GM12874 (cell line): ENCODE measurements at regions not wholly inside any gene's neighbourhood (a gene's known extent, or its start where the extent isn't known, plus 50 kb on each side); places are given as distances from the start of the nearest gene placed in this dataset.

Experiments used
- TF ChIP-seq, protein P1 (sequence below): IDR thresholded peaks from 2 replicates; pipeline ENCODE4 v1.5.1; 2011; ENCODE audit warnings: low read depth, mild to moderate bottlenecking, control low read depth, low read length, moderate library complexity; ENCODE audit not compliant: insufficient read depth

DNA sequence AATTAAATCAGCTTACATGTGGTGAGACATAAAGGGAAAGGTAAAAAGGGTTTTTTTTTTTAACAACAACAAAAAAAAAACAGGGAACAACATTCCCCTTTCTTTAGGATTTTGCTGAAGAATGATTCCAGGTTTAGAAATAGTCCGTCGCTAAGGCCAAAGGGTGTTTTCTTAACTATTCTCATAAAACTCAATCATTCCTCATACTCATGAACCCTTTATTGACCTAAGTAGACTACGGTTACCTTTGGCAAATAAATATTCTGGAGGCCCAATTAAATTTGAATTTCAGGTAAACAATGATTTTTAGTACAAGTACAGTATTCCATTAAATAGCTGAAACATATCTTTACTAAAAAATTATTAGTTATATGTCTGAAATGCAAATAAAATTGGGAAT, 55.6 kb upstream of the CCNG1 start:
- TF ChIP-seq, protein P1, sequence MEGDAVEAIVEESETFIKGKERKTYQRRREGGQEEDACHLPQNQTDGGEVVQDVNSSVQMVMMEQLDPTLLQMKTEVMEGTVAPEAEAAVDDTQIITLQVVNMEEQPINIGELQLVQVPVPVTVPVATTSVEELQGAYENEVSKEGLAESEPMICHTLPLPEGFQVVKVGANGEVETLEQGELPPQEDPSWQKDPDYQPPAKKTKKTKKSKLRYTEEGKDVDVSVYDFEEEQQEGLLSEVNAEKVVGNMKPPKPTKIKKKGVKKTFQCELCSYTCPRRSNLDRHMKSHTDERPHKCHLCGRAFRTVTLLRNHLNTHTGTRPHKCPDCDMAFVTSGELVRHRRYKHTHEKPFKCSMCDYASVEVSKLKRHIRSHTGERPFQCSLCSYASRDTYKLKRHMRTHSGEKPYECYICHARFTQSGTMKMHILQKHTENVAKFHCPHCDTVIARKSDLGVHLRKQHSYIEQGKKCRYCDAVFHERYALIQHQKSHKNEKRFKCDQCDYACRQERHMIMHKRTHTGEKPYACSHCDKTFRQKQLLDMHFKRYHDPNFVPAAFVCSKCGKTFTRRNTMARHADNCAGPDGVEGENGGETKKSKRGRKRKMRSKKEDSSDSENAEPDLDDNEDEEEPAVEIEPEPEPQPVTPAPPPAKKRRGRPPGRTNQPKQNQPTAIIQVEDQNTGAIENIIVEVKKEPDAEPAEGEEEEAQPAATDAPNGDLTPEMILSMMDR = no peak

DNA sequence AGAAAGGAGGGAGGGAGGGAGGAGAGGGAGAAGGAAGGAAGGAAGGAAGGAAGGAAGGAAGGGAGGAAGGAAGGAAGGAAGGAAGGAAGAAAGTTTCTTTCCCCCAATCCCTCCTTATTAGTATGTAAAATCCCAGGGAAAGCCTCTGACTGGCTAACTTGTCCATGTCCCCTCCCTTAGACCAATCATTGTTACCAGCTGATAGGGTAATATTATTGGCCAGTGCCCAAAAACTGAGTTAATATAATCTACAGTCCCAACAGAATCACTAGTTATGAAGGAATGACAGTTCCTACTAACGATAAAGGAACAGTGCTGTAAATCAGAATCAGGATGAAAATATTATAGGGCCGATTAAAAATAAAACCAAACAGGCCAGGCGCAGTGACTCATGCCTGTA, 53.6 kb upstream of the CCNG1 start:
- TF ChIP-seq, protein P1 = no peak

DNA sequence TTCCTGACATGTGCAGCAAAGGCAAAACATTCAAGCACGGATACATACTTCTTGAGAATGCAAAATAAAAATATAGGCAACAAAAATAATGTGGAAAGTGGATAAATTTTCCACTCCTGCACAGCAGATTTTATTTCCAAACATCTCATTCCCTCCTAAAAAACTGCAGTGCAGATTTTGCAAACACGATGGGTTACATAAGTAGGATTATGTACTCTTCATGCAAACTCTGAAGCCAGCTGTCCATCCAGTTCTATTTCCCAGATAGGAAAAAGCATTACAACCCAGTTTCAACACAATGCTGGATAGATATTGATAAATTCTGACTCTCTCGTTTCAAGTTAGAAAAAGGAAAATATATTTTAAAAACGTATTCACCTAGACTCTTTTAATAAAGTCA, 52.7 kb upstream of the CCNG1 start:
- TF ChIP-seq, protein P1 = no peak

DNA sequence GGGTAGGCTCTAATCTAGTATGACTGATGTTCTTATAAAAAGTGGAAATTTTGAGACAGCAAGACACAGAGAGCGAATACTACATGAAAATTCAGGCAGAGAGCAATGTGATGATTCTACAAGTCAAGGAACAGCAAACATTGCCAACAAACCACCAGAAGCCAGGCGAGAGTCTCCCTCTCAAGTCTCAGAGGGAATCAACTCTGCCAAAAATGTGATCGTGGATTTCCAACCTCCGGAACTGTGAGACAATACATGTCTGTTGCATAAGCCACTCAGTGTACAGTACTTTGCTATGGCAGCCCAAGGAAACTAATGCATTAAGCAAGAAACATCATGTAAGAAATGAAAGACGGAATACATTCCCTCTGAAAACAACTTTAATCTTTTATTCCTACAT, 52.1 kb upstream of the CCNG1 start:
- TF ChIP-seq, protein P1 = no peak

DNA sequence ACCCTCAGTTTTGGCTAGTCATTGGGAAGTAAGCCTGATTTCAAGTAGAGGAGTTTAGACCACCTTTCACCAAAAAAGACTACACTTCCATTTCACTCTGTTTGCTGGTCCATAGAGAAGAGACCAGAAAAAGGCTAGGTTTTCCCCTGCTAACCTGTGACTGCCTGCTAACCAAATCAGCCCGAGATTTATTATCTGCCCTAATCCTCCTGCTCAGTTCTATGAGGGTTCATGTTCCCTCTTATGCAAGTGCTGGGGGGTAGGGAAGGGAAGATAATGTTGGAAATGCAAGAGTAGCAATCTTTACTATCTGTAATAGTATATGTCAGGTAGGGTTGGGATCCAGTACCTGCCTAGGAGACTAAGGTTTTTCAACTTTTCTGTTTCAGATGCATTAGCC, 51.6 kb upstream of the CCNG1 start:
- TF ChIP-seq, protein P1 = no peak

DNA sequence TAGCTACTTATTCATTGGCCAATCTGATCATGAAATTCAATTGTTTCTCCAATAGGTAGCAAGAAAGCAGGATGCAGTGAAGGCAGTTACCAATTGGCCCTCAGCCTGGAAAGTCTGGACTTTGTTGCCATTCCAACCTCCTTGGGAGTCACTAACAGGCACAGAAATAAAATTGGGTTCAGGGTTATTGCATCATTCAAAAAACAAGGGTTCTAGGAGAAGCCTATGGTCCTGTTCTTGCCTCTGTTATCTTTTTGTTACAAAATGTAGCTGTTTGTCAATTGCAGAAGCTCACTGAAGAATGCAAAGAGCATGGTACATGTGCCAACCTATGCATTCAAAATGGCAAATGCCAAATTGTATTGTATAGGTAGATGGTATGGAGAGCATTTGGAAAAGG, 51.0 kb upstream of the CCNG1 start:
- TF ChIP-seq, protein P1 = no peak

DNA sequence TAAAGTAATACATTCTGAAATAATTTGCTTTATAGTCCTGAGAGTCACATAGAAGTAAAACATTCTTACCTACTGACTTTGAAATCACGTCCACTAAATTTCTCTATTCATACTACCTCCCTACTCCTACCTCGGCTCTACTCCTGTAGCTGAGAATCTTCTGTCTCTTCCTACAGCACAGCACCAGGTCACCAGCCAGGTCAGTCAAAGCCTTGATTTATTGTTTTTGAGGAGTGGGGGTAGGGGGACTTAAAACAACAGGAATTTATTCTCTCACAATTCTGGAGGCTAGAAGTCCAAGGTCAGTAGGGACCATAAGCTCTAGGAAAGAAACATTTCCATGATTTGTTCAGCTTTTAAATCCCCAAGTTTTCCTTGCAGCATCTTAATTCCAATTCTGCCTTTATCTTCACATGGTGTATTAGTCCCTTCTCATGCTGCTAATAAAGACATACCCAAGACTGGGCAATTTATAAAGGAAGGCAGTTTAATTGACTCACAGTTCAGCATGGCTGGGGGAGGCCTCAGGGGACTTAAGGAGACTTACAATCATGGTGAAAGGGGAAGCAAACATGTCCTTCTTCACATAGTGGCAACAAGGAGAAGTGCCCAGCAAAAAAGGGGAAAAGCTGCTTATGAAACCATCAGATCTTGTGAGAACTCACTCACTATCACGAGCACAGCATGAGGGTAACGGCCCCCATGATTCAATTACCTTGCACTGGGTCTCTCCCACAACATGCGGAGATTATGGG, 49.6 kb upstream of the CCNG1 start:
- TF ChIP-seq, protein P1 = no peak
